NB4 (cell line): ENCODE measurements at regions not wholly inside any gene's neighbourhood (a gene's known extent, or its start where the extent isn't known, plus 50 kb on each side); places are given as distances from the start of the nearest gene placed in this dataset.

Experiments
- MYC ChIP-seq: IDR thresholded peaks from 2 replicates; pipeline ENCODE4 v1.6.1; 2011; ENCODE audit warnings: low read depth, low read length
- POLR2A ChIP-seq: IDR thresholded peaks from 2 replicates; pipeline ENCODE4 v1.6.1; 2011; ENCODE audit warnings: mild to moderate bottlenecking; ENCODE audit not compliant: insufficient read length; ENCODE audit errors: extremely low read depth
- TF ChIP-seq, protein P1 (sequence below): IDR thresholded peaks from one replicate; pipeline ENCODE4 v1.5.1; 2012; ENCODE audit warnings: low read depth, low read length

DNA sequence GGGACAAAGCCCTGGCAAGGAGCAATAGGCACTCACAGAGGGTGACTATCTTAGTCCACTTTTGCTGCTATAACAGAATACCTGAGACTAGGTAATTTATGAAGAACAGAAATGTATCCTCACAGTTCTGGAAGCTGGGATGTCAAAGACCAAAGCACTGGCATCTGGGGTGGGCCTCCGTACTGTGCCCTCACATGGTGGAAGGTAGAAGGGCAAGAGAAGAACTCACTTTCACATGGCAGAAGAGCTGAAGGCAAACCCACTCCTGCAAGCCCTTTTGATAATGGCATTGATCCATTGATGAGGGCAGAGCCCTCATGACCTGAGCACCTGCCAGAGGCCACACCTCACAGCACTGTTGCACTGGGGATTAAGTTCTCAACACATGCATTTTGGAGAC lies 173.4 kb upstream of the C2CD4B start:
- TF ChIP-seq, protein P1, sequence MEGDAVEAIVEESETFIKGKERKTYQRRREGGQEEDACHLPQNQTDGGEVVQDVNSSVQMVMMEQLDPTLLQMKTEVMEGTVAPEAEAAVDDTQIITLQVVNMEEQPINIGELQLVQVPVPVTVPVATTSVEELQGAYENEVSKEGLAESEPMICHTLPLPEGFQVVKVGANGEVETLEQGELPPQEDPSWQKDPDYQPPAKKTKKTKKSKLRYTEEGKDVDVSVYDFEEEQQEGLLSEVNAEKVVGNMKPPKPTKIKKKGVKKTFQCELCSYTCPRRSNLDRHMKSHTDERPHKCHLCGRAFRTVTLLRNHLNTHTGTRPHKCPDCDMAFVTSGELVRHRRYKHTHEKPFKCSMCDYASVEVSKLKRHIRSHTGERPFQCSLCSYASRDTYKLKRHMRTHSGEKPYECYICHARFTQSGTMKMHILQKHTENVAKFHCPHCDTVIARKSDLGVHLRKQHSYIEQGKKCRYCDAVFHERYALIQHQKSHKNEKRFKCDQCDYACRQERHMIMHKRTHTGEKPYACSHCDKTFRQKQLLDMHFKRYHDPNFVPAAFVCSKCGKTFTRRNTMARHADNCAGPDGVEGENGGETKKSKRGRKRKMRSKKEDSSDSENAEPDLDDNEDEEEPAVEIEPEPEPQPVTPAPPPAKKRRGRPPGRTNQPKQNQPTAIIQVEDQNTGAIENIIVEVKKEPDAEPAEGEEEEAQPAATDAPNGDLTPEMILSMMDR, result no peak
- TF ChIP-seq MYC (no peak), POLR2A (no peak)
